ENCODE measurements at regions not wholly inside any gene's neighbourhood (a gene's known extent, or its start where the extent isn't known, plus 50 kb on each side); places are given as distances from the start of the nearest gene placed in this dataset.

DNA sequence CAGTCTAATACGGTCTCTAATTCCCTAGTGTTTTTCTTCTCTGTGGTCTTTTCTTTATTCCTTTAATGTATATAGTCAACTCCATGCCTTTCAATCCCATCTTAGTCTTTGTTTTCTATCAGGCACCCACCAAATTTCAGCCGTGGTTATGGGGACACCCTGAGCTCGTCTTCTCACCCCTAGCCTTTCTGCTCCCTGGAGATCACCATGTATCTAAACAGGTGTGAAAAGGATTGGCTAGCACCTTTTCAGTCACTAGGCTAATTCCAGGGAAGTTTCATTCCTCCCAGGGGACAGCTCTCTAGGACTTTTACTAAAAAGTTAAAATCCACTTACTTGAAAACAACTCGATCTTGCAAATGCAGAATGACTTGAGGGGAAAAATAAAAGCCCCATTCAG, 291.3 kb downstream of the ETNK1 start:
- no peaks in the 10 kb centered on the region for H3K36me3 ChIP-seq (ENCODE audit: low read length)
- H3K9ac ChIP-seq (ENCODE audit: low read length), result no peak overlapping the region
- no peaks in the 10 kb centered on the region for H3K27me3 ChIP-seq (ENCODE audit: low read length)
- H3K9me3 ChIP-seq (ENCODE audit: insufficient read depth, low read length), result no peaks in the 10 kb centered on the region
- no peak overlapping the region for H3K4me2 ChIP-seq (ENCODE audit: low read depth, low read length, poor library complexity, severe bottlenecking)
- no peaks in the 10 kb centered on the region for H3K79me2 ChIP-seq (ENCODE audit: insufficient read depth, low read length)
- H3K27ac ChIP-seq (ENCODE audit: low read depth, low read length), result no peak overlapping the region
- H4K20me1 ChIP-seq (ENCODE audit: low read depth, low read length), result no peaks in the 10 kb centered on the region
- no peak overlapping the region for H2AFZ ChIP-seq (ENCODE audit: low read depth, low read length, severe bottlenecking)
- TF ChIP-seq EZH2phosphoT487 (conservative IDR thresholded peaks at IDR 0.05; ENCODE audit: low read length), result no peak
- no peak for TF ChIP-seq CTCF (IDR thresholded peaks at IDR 0.05; ENCODE audit: insufficient read depth, low read length, poor library complexity, severe bottlenecking)
- no peaks in the 10 kb centered on the region; the same call in 1 of the 2 replicates for H3K9me2 ChIP-seq (replicated peaks; ENCODE audit: insufficient read depth, low read length)
- no peaks in the 10 kb centered on the region for H3F3A ChIP-seq (ENCODE audit: insufficient read depth)
- H3K4me3 ChIP-seq (ENCODE audit: insufficient read depth, low read length, poor library complexity, severe bottlenecking), result no peak overlapping the region

DNA sequence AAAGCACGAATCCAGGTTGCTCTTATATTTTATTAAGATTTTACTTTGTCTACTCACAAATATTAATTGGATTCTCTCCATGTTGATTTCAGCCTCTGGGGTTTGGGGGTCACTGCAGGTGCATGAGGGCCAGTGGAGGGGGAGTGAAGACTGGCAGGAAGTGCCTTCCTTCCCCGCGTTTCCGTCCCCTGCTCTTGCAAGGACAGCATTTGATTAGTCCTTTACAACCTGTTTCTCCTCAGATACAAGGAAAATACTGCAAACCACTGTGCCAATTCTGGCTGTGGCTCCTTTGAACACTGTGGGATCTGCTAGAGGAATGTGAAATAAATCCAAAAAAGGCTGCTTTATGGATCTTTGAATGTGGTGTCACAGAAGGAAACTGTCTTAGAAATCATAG, 291.8 kb downstream of the ETNK1 start:
- no peak overlapping the region for H2AFZ ChIP-seq (ENCODE audit: low read depth, low read length, severe bottlenecking)
- no peak overlapping the region for H3K27ac ChIP-seq (ENCODE audit: low read depth, low read length)
- no peak overlapping the region for H3K4me2 ChIP-seq (ENCODE audit: low read depth, low read length, poor library complexity, severe bottlenecking)
- no peaks in the 10 kb centered on the region for H3K36me3 ChIP-seq (ENCODE audit: low read length)
- no peaks in the 10 kb centered on the region for H3K27me3 ChIP-seq (ENCODE audit: low read length)
- no peaks in the 10 kb centered on the region for H3K9me3 ChIP-seq (ENCODE audit: insufficient read depth, low read length)
- no peaks in the 10 kb centered on the region for H4K20me1 ChIP-seq (ENCODE audit: low read depth, low read length)
- no peak overlapping the region for H3K9ac ChIP-seq (ENCODE audit: low read length)
- H3K4me3 ChIP-seq (ENCODE audit: insufficient read depth, low read length, poor library complexity, severe bottlenecking), result no peak overlapping the region
- H3K79me2 ChIP-seq (ENCODE audit: insufficient read depth, low read length), result no peaks in the 10 kb centered on the region
- no peaks in the 10 kb centered on the region for H3F3A ChIP-seq (ENCODE audit: insufficient read depth)
- TF ChIP-seq CTCF (IDR thresholded peaks at IDR 0.05; ENCODE audit: insufficient read depth, low read length, poor library complexity, severe bottlenecking) (no peak), EZH2phosphoT487 (conservative IDR thresholded peaks at IDR 0.05; ENCODE audit: low read length) (no peak)
- no peaks in the 10 kb centered on the region; the same call in 1 of the 2 replicates for H3K9me2 ChIP-seq (replicated peaks; ENCODE audit: insufficient read depth, low read length)

DNA sequence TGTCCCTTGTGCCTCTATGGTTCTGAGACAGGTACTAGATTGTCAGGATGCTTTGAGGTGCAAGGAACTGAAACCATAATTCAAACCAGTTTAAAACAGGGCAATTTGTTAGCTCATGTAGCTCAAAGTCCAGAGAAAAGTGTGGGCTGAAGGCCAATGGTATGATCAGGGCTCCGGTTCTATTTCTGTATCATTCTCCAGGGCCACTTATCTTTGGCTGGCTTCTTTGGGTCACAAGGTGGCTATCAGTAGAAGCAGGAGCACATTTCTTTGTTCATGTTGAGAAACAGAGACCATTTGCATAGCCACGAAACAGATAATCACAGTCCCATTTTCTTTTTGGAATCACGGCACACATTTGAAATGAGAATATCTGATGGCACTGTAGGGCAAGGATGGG, 294.9 kb downstream of the ETNK1 start:
- TF ChIP-seq EZH2phosphoT487 (conservative IDR thresholded peaks at IDR 0.05; ENCODE audit: low read length) (no peak), CTCF (IDR thresholded peaks at IDR 0.05; ENCODE audit: insufficient read depth, low read length, poor library complexity, severe bottlenecking) (no peak)
- no peak overlapping the region for H2AFZ ChIP-seq (ENCODE audit: low read depth, low read length, severe bottlenecking)
- no peaks in the 10 kb centered on the region for H4K20me1 ChIP-seq (ENCODE audit: low read depth, low read length)
- H3K4me3 ChIP-seq (ENCODE audit: insufficient read depth, low read length, poor library complexity, severe bottlenecking), result no peak overlapping the region
- no peaks in the 10 kb centered on the region for H3K36me3 ChIP-seq (ENCODE audit: low read length)
- H3K27ac ChIP-seq (ENCODE audit: low read depth, low read length), result no peak overlapping the region
- no peaks in the 10 kb centered on the region for H3K9me3 ChIP-seq (ENCODE audit: insufficient read depth, low read length)
- no peaks in the 10 kb centered on the region for H3K27me3 ChIP-seq (ENCODE audit: low read length)
- no peaks in the 10 kb centered on the region; the same call in 1 of the 2 replicates for H3K9me2 ChIP-seq (replicated peaks; ENCODE audit: insufficient read depth, low read length)
- H3K4me2 ChIP-seq (ENCODE audit: low read depth, low read length, poor library complexity, severe bottlenecking), result no peak overlapping the region
- no peaks in the 10 kb centered on the region for H3F3A ChIP-seq (ENCODE audit: insufficient read depth)
- no peaks in the 10 kb centered on the region for H3K79me2 ChIP-seq (ENCODE audit: insufficient read depth, low read length)
- no peak overlapping the region for H3K9ac ChIP-seq (ENCODE audit: low read length)
